CD14-positive monocyte (primary cell): ENCODE measurements at regions not wholly inside any gene's neighbourhood (a gene's known extent, or its start where the extent isn't known, plus 50 kb on each side); places are given as distances from the start of the nearest gene placed in this dataset.

Experiments
- DNase-seq, 3 donors: peaks; one replicate each; pipeline ENCODE4 v3.0.0-alpha.2; 2011 to 2022
- H2AFZ ChIP-seq: 2 replicates; pipeline ENCODE4 v1.6.0; 2012; ENCODE audit warnings: mild to moderate bottlenecking, low read depth, low read length, inconsistent platforms; ENCODE audit not compliant: insufficient read depth, poor library complexity, severe bottlenecking
- H3K27ac ChIP-seq, 2 donors: 1 replicate in 1 of 2; 2 replicates in 1 of 2; pipeline ENCODE4 v1.5.1; 2012 to 2013; ENCODE audit warnings: low read length in 2 of 2, control low read depth in 1 of 2, inconsistent platforms in 1 of 2, low read depth in 1 of 2, mild to moderate bottlenecking in 1 of 2
- H3K27me3 ChIP-seq, 2 donors: one replicate each; pipeline versions ENCODE4 v1.6.0 to v1.6.1; 2011 to 2013; ENCODE audit warnings: low read length in 2 of 2; ENCODE audit not compliant: control insufficient read depth in 2 of 2, insufficient read depth in 2 of 2
- H3K36me3 ChIP-seq, 2 donors: replicated peaks in 1 of 2; 1 replicate in 1 of 2; 2 replicates in 1 of 2; pipeline versions ENCODE4 v1.5.1 to v1.6.1; 2012 to 2013; ENCODE audit warnings: low read length in 2 of 2, control low read depth in 1 of 2, inconsistent platforms in 1 of 2, mild to moderate bottlenecking in 1 of 2; ENCODE audit not compliant: insufficient read depth in 2 of 2, control insufficient read depth in 1 of 2
- H3K4me1 ChIP-seq, 2 donors: 1 replicate in 1 of 2; 2 replicates in 1 of 2; pipeline versions ENCODE4 v1.5.1 to v1.6.1; 2012 to 2013; ENCODE audit warnings: low read length in 2 of 2, control low read depth in 1 of 2, inconsistent platforms in 1 of 2, mild to moderate bottlenecking in 1 of 2, moderate library complexity in 1 of 2; ENCODE audit not compliant: insufficient read depth in 2 of 2, control insufficient read depth in 1 of 2
- H3K4me2 ChIP-seq: replicated peaks from 2 replicates; pipeline ENCODE3; 2012; ENCODE audit warnings: low read length, moderate library complexity, mild to moderate bottlenecking; ENCODE audit not compliant: poor library complexity, severe bottlenecking; ENCODE audit errors: extremely low read depth
- H3K4me3 ChIP-seq, 3 experiments: fragments of 200-600 bp in 1 of 3; sonication (generic) in 1 of 3; replicated peaks in 1 of 3; 1 replicate in 2 of 3; 2 replicates in 1 of 3; pipeline ENCODE4 v1.5.1; 2011 to 2013; ENCODE audit warnings: low read length in 3 of 3, mild to moderate bottlenecking in 3 of 3, control low read depth in 2 of 3, low read depth in 2 of 3, inconsistent platforms in 1 of 3, moderate library complexity in 1 of 3
- H3K79me2 ChIP-seq: 2 replicates; pipeline ENCODE4 v1.6.0; 2012; ENCODE audit warnings: mild to moderate bottlenecking, control low read depth, inconsistent platforms, low read length, moderate library complexity; ENCODE audit not compliant: insufficient read depth
- H3K9ac ChIP-seq: 2 replicates; pipeline ENCODE4 v1.6.0; 2017; ENCODE audit warnings: low read length, mild to moderate bottlenecking; ENCODE audit not compliant: insufficient read depth, poor library complexity, severe bottlenecking
- H3K9me3 ChIP-seq, 2 donors: replicated peaks in 1 of 2; 1 replicate in 1 of 2; 2 replicates in 1 of 2; pipeline versions ENCODE4 v1.5.1 to v1.6.1; 2012 to 2013; ENCODE audit warnings: low read length in 2 of 2, control low read depth in 1 of 2; ENCODE audit not compliant: control insufficient read depth in 1 of 2, insufficient read depth in 1 of 2
- H4K20me1 ChIP-seq: 2 replicates; pipeline ENCODE4 v1.6.0; 2012; ENCODE audit warnings: mild to moderate bottlenecking, low read length, control low read depth, moderate library complexity; ENCODE audit not compliant: insufficient read depth
- H3K27ac Mint-ChIP-seq, 7 donors: one replicate each; pipeline ENCODE4 v1.8.0; 2020; ENCODE audit warnings: mild to moderate bottlenecking in 7 of 7, mixed read lengths in 7 of 7, moderate library complexity in 6 of 7, inconsistent platforms in 2 of 7
- H3K27me3 Mint-ChIP-seq, 3 donors: one replicate each; pipeline ENCODE4 v1.8.0; 2021 to 2022; ENCODE audit warnings: low read depth in 3 of 3, mild to moderate bottlenecking in 3 of 3, mixed read lengths in 3 of 3, moderate library complexity in 3 of 3, inconsistent platforms in 1 of 3
- H3K36me3 Mint-ChIP-seq, 2 donors: one replicate each; pipeline ENCODE4 v1.8.0; 2020; ENCODE audit warnings: mixed read lengths in 2 of 2, inconsistent platforms in 1 of 2, mild to moderate bottlenecking in 1 of 2
- H3K4me1 Mint-ChIP-seq: one replicate; pipeline ENCODE4 v1.8.0; 2020; ENCODE audit warnings: mild to moderate bottlenecking, mixed read lengths
- H3K4me3 Mint-ChIP-seq, 2 donors: one replicate each; pipeline ENCODE4 v1.8.0; 2020; ENCODE audit warnings: mild to moderate bottlenecking in 2 of 2, mixed read lengths in 2 of 2, moderate library complexity in 1 of 2
- H3K9me3 Mint-ChIP-seq, 7 donors: one replicate each; pipeline ENCODE4 v1.8.0; 2020 to 2022; ENCODE audit warnings: mixed read lengths in 7 of 7, mild to moderate bottlenecking in 6 of 7, moderate library complexity in 6 of 7, inconsistent platforms in 2 of 7
- WGBS: methylation state at CpG from one replicate; pipeline ENCODE4 v1.1.5; 2013; ENCODE audit warnings: missing lambda C conversion rate; ENCODE audit not compliant: insufficient coverage; 5-methylcytosine and 5-hydroxymethylcytosine counted together
- intact Hi-C, 2 donors: fragments of 100-400 bp; cut with micrococcal nuclease; formaldehyde crosslinking; loops; one replicate each; pipeline versions ENCODE4 v1.15.0 to v1.15.1; 2023
- TF ChIP-seq, protein P1 (sequence below): fragments of 200-600 bp; IDR thresholded peaks from one replicate; pipeline ENCODE4 v1.8.0; 2022; ENCODE audit warnings: antibody characterized with exemption, mild to moderate bottlenecking

DNA sequence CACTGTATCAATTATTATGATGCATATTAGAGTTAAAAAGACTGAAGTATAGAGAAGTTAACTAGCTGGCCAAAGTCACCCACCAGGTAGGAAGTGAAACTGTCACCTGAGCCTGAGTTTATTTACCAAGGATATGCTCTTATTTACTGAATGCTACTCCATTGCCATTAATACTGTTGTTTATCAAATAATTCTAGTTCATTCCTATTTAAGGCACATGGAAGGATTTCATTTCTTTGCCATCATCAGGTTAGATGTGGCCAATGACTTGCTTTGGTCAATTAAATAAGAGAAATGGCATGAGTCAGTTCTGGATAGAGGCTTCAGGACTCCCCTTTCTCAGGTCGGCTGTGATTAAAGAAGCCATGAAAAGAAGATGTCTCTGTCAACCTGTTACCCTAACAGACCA lies 169.6 kb downstream of the KCNJ2 start:
- no CpG with 5 or more reads among the region's 1 CpG for WGBS
- H3K27me3 ChIP-seq, result no peaks in the 10 kb centered on the region

GRCh38 chr17:70343114-70343513 lies 173.8 kb downstream of the KCNJ2 start:
- Histone ChIP-seq H3K4me1 (peaks cover 12 to 18% of the 10 kb centered on the region in 2 donors), H3K4me3 (no peak overlapping the region), H3K79me2 (no peaks in the 10 kb centered on the region), H3K9ac (no peak overlapping the region), H3K36me3 (no peaks in the 10 kb centered on the region), H2AFZ (no peak overlapping the region), H3K27me3 (no peaks in the 10 kb centered on the region), H4K20me1 (no peaks in the 10 kb centered on the region), H3K9me3 (no peaks in the 10 kb centered on the region), H3K27ac (no peak overlapping the region), H3K4me2 (no peak overlapping the region)
- Mint-ChIP-seq H3K9me3 (peaks cover 0 to 2% (median 0%) of the 10 kb centered on the region in 7 donors), H3K4me3 (no peak overlapping the region), H3K4me1 (peaks cover 19% of the 10 kb centered on the region), H3K27me3 (peaks cover 0 to 5% (median 0%) of the 10 kb centered on the region in 3 donors), H3K36me3 (no peaks in the 10 kb centered on the region), H3K27ac (peak overlapping the region in 1 of 7 donors; percentile 74)
- no CpG with 5 or more reads among the region's 5 CpGs for WGBS
- intact Hi-C loops, result loop anchor here in 1 of 2 donors (10.0 kb wide), 1 partner anchor 48 kb away; no protein-coding TSS in a partner anchor
- peak; percentile 17 to 46 (median 18) for DNase-seq
- TF ChIP-seq, protein P1, sequence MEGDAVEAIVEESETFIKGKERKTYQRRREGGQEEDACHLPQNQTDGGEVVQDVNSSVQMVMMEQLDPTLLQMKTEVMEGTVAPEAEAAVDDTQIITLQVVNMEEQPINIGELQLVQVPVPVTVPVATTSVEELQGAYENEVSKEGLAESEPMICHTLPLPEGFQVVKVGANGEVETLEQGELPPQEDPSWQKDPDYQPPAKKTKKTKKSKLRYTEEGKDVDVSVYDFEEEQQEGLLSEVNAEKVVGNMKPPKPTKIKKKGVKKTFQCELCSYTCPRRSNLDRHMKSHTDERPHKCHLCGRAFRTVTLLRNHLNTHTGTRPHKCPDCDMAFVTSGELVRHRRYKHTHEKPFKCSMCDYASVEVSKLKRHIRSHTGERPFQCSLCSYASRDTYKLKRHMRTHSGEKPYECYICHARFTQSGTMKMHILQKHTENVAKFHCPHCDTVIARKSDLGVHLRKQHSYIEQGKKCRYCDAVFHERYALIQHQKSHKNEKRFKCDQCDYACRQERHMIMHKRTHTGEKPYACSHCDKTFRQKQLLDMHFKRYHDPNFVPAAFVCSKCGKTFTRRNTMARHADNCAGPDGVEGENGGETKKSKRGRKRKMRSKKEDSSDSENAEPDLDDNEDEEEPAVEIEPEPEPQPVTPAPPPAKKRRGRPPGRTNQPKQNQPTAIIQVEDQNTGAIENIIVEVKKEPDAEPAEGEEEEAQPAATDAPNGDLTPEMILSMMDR, result no peak

More for the DNA sequence above, 169.6 kb downstream of the KCNJ2 start:
- H3K79me2 ChIP-seq, result no peaks in the 10 kb centered on the region
- no peak overlapping the region for H3K27ac Mint-ChIP-seq
- no peaks in the 10 kb centered on the region for H4K20me1 ChIP-seq
- H3K4me1 Mint-ChIP-seq, result peaks cover 12% of the 10 kb centered on the region
- H3K27me3 Mint-ChIP-seq, result peaks cover 0 to 6% (median 2%) of the 10 kb centered on the region in 3 donors
- H3K36me3 Mint-ChIP-seq, result no peaks in the 10 kb centered on the region
- peaks cover 0 to 2% (median 0%) of the 10 kb centered on the region in 7 donors for H3K9me3 Mint-ChIP-seq
- no peaks in the 10 kb centered on the region for H3K9me3 ChIP-seq
- no peak overlapping the region for H3K27ac ChIP-seq
- no peak overlapping the region for H3K9ac ChIP-seq
- H3K4me3 ChIP-seq, result no peak overlapping the region
- H3K4me2 ChIP-seq, result no peak overlapping the region
- no peak for DNase-seq
- intact Hi-C loops, result no loop called here
- H3K4me1 ChIP-seq, result peaks cover 8% of the 10 kb centered on the region in 2 donors
- no peak overlapping the region for H3K4me3 Mint-ChIP-seq
- H3K36me3 ChIP-seq, result no peaks in the 10 kb centered on the region
- no peak overlapping the region for H2AFZ ChIP-seq
- TF ChIP-seq, protein P1, result no peak
